ENCODE measurements at regions not wholly inside any gene's neighbourhood (a gene's known extent, or its start where the extent isn't known, plus 50 kb on each side); places are given as distances from the start of the nearest gene placed in this dataset.

DNA sequence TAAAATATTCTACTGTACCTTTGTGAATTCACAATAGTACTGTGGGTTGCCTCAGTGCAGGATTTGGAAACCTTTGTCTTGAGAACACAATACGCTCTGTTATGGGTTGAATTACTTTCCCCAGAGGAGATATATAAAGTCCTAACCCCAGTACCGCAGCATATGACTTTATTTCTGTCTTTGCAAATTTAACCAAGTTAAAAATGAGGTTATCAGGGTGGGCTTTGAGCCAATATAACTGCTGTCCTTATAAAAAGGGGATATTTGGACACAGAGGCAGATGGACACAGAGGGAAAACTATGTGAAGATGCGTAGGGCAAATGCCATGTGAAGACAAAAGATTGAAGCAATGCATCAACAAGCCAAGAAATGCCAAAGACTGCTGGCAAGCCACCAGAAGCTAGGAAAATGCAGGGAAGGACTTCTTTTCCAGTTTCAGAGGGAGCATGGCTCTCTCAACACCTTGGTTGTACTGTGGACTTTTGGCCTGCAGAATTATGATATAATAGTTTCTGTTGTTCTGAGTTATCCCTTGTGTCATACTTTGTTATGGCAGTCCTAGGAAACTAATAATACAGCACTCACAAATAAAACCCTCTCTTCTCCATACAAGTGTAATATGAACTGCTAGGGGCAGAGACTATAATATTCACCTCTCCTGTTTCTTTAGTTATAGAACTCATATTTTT lies 292.6 kb upstream of the SPTLC3 start:
- no peaks in the 10 kb centered on the region for H3K9me3 ChIP-seq
- DNase-seq (no peak), ATAC-seq (no peak)
- H3K4me1 ChIP-seq: no peaks in the 10 kb centered on the region
- TF ChIP-seq, protein P1, sequence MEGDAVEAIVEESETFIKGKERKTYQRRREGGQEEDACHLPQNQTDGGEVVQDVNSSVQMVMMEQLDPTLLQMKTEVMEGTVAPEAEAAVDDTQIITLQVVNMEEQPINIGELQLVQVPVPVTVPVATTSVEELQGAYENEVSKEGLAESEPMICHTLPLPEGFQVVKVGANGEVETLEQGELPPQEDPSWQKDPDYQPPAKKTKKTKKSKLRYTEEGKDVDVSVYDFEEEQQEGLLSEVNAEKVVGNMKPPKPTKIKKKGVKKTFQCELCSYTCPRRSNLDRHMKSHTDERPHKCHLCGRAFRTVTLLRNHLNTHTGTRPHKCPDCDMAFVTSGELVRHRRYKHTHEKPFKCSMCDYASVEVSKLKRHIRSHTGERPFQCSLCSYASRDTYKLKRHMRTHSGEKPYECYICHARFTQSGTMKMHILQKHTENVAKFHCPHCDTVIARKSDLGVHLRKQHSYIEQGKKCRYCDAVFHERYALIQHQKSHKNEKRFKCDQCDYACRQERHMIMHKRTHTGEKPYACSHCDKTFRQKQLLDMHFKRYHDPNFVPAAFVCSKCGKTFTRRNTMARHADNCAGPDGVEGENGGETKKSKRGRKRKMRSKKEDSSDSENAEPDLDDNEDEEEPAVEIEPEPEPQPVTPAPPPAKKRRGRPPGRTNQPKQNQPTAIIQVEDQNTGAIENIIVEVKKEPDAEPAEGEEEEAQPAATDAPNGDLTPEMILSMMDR (IDR thresholded peaks at IDR 0.05): no peak
- intact Hi-C loops (cut with DNase I): no loop called here
- H3K36me3 ChIP-seq: no peaks in the 10 kb centered on the region
- H3K4me3 ChIP-seq: no peak overlapping the region
- H3K27ac ChIP-seq: no peak overlapping the region
- no peaks in the 10 kb centered on the region for H3K27me3 ChIP-seq

DNA sequence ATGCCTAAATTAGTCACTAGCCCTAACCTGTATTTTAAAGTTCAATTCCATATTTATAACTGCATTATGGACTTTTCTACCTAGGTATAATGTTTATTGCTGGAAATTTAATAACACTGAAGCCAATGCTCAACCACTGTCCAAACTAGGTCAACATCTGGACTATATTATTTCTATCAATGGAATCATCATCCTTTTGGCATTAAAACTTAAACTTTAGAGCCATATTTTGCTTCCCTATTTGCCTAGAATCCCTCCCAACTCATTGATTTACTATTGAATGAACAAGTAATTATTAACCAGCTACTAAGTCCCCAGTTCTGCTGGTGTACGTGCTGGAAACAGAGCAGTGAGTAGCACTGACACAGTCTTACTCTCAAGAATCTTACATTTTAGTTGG lies 291.7 kb upstream of the SPTLC3 start:
- H3K27me3 ChIP-seq: no peaks in the 10 kb centered on the region
- TF ChIP-seq, protein P1 (IDR thresholded peaks at IDR 0.05): no peak
- no peak overlapping the region for H3K4me3 ChIP-seq
- no peak for DNase-seq
- no peaks in the 10 kb centered on the region for H3K4me1 ChIP-seq
- intact Hi-C loops (cut with DNase I): no loop called here
- no peak for ATAC-seq
- no peak overlapping the region for H3K27ac ChIP-seq
- H3K9me3 ChIP-seq: no peaks in the 10 kb centered on the region
- no peaks in the 10 kb centered on the region for H3K36me3 ChIP-seq

DNA sequence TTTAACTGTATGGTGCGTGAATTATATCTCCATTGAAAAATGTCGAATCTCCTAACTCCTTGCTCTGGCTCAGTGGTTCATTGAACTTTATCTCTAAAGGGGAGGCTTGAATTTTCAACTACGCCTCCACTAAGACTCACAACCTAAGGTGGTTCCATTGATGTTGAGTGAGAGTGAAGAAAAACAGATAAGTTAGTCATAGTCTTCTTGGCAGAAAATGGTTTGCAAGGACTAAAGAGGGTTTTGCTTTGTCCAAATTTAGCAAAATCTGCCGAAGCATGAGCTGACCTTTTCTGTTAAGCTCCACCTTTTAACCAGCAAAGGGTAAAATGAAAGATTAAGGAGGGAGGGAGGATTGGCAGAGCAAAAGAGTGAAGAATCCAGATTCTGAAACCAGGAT lies 290.2 kb upstream of the SPTLC3 start:
- TF ChIP-seq, protein P1 (IDR thresholded peaks at IDR 0.05): no peak
- ATAC-seq: no peak
- intact Hi-C loops (cut with DNase I): no loop called here

DNA sequence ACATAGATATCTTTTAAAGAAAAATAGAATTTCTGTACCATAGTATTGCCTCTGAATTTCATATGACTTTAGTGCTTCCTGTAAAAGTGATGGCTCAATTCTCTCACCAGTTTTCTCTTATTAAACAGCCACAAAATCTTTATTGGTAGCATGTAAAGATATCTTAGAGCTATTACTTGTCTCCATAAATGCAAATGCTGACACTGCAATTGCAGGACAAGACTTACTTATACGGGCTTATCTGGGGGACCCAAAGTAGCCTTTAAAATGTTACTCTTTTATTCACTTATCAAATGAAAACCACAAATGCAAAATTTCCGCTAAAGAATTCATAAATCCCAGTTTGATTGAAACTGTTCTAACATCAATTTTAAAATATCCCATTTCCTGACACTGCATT lies 287.1 kb upstream of the SPTLC3 start:
- no peak overlapping the region for H3K4me3 ChIP-seq
- intact Hi-C loops (cut with DNase I): loop anchor here in 1 of 2 donors (10.0 kb wide), 1 partner anchor 67 kb away; no protein-coding TSS in a partner anchor
- DNase-seq: no peak
- TF ChIP-seq, protein P1 (IDR thresholded peaks at IDR 0.05): no peak
- no peak overlapping the region for H3K27ac ChIP-seq
- no peak for ATAC-seq
- no peaks in the 10 kb centered on the region for H3K4me1 ChIP-seq
- H3K27me3 ChIP-seq: no peaks in the 10 kb centered on the region
- H3K36me3 ChIP-seq: no peaks in the 10 kb centered on the region
- no peaks in the 10 kb centered on the region for H3K9me3 ChIP-seq

More for the DNA sequence above, 290.2 kb upstream of the SPTLC3 start:
- H3K27me3 ChIP-seq: no peaks in the 10 kb centered on the region
- no peak overlapping the region for H3K27ac ChIP-seq
- no peak for DNase-seq
- H3K4me3 ChIP-seq: no peak overlapping the region
- H3K36me3 ChIP-seq: no peaks in the 10 kb centered on the region
- H3K9me3 ChIP-seq: no peaks in the 10 kb centered on the region
- no peaks in the 10 kb centered on the region for H3K4me1 ChIP-seq

DNA sequence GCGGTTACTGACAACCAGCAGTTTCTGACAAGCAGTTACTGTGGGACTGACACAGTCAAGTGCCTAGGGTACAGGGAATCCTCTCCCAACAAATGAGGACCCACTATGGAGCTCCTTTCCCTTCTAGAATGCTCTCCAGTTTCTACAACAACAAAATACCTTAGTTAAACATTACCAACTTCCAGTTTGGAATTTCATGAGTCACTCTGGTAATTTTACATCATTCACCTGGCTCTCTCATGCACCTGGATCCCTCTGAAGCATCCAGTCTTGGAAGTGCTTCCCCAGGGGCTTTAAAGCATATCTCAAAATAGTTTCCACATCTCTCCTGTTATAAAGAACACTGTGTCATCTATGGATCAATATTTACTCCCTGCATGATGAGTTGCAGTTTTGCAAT lies 286.7 kb upstream of the SPTLC3 start:
- no peak for ATAC-seq
- Histone ChIP-seq H3K36me3 (no peaks in the 10 kb centered on the region), H3K27ac (no peak overlapping the region), H3K27me3 (no peaks in the 10 kb centered on the region), H3K4me1 (no peaks in the 10 kb centered on the region), H3K9me3 (no peaks in the 10 kb centered on the region), H3K4me3 (no peak overlapping the region)
- DNase-seq: no peak
- TF ChIP-seq, protein P1 (IDR thresholded peaks at IDR 0.05): no peak
- intact Hi-C loops (cut with DNase I): loop anchor here in 1 of 2 donors (10.0 kb wide), 1 partner anchor 67 kb away; no protein-coding TSS in a partner anchor

Data from left lung (tissue), 4 donors.